ENCODE measurements at regions not wholly inside any gene's neighbourhood (a gene's known extent, or its start where the extent isn't known, plus 50 kb on each side); places are given as distances from the start of the nearest gene placed in this dataset.

DNA sequence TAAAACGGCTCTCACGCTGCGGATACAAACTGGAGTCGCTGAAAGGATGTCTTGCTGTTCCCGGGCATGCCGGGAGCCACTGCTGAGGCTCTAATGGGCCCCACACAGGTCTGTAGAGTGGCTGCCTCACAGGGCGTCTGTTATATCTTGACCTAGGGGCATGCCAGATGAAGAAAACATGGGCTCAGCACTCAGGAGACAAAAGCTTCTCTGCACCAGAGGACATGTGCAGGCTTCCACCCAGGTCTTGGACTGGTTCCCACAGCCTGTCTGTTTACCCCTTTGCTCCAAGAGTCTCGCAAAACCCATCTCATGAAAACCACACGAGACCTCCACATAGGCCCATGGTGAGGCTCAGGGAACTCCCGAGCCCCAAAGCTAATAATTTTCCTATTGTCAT is 134.2 kb downstream of the RPS29 start:
- TF ChIP-seq, protein P1, sequence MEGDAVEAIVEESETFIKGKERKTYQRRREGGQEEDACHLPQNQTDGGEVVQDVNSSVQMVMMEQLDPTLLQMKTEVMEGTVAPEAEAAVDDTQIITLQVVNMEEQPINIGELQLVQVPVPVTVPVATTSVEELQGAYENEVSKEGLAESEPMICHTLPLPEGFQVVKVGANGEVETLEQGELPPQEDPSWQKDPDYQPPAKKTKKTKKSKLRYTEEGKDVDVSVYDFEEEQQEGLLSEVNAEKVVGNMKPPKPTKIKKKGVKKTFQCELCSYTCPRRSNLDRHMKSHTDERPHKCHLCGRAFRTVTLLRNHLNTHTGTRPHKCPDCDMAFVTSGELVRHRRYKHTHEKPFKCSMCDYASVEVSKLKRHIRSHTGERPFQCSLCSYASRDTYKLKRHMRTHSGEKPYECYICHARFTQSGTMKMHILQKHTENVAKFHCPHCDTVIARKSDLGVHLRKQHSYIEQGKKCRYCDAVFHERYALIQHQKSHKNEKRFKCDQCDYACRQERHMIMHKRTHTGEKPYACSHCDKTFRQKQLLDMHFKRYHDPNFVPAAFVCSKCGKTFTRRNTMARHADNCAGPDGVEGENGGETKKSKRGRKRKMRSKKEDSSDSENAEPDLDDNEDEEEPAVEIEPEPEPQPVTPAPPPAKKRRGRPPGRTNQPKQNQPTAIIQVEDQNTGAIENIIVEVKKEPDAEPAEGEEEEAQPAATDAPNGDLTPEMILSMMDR (IDR thresholded peaks at IDR 0.05; ENCODE audit: low read depth, low read length) = no peak
- H3K4me3 ChIP-seq (ENCODE audit: low read depth, low read length) = no peak overlapping the region

DNA sequence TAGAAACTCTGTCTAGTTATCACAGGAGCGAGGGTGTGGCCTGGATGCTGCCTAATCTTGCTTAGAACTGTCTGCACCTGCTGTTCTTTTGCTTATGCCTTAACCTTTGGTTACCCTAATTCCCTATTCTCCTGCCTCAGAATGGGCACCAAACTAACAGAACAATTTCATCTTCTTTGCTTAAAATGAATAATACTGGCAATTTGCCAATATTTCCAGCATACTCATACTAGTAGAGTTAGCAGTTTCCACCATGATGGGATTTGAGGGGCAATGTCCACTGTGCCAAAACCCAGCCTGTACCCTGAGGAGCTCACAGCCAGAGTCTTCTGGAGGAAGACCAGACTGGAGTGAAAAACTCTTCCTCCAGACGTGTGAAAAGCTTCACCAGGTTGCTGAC is 136.4 kb downstream of the RPS29 start:
- TF ChIP-seq, protein P1 (IDR thresholded peaks at IDR 0.05; ENCODE audit: low read depth, low read length) = no peak
- H3K4me3 ChIP-seq (ENCODE audit: low read depth, low read length) = no peak overlapping the region

DNA sequence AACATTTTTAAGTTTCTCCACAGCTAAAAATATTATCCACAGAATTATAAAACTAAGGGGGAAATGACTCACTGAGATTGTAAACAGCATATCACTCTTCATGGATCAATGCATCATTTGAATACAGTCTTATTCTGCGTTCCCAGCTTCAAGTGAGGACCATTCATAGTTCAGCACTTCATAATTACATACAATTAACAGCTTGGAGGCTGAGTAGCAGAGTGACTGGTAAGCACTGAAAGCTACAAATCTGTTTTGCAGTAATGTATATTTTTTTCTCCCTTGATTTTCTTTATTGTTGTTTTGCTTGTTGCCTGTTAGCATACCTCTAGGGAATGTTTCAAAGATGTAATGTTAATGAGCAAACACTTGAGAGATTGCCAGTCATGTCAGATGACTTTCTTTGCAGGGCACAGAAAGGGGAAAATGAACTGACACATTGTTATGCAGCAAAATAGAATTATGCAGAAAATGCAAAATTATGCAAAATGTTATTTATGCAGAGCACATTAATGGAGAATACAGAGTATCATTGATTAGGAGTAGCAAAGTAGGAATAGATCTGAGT is 138.6 kb downstream of the RPS29 start:
- TF ChIP-seq, protein P1 (IDR thresholded peaks at IDR 0.05; ENCODE audit: low read depth, low read length) = no peak
- H3K4me3 ChIP-seq (ENCODE audit: low read depth, low read length) = no peak overlapping the region

DNA sequence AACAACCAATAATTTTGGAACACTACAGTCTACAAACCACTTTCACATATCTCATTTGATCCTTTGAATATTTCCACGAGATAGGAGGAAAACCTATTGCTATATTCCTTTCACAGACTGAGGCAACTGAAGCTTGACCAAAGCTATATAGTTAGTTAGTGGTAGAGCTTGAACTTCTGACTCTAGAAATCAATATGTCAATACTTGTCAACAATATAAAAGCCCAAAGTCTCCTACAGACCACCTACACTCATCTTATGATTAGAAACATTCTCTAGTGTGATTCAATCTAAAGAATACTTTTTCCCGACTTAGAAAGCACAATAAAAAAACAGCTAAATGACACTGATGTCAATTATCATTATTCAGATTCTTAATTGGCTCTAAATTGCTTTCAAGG is 139.4 kb downstream of the RPS29 start:
- no peak overlapping the region for H3K4me3 ChIP-seq (ENCODE audit: low read depth, low read length)
- TF ChIP-seq, protein P1 (IDR thresholded peaks at IDR 0.05; ENCODE audit: low read depth, low read length) = no peak

DNA sequence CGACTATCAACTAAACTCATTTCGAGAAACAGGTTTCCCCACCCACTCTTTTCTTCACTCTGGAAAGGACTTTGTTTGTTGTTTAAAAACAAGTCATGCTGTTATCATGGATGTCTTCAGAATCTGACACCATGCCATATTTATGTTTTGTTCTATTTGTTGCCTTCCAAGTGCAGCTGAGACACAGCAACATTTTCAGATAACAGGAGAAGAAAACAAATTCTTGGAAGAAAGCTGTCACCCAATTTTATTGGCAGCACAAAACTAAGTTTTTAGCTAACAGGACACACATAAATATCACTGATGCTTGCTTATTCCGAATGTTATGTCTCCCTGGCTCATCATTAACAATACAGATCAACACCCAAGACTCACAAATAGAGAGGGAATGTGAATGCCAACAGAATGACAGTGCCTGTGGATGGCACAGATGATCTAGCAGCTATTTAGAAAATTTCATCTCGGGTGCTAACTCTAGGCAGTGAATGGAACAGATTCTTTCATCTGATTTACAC is 147.9 kb downstream of the RPS29 start:
- TF ChIP-seq, protein P1 (IDR thresholded peaks at IDR 0.05; ENCODE audit: low read depth, low read length) = no peak
- H3K4me3 ChIP-seq (ENCODE audit: low read depth, low read length) = no peak overlapping the region

DNA sequence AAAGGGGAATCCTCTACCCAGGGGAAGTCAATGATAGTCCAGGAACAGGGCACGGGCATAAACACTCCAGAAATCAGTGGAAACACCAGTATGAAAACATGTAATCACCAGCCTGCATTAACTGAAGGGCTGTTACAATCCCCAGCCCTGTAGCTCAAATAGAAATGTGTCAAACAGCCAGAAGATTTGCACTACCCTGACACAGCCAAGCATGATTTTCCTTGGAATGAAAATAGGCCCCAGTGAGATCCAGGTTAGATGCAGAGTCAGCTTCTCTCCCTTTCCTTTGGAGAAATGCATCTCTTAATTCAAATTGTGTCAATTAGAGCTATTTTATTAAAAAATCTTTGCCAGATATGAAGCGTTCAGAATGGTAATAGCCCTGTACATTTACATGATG is 158.1 kb downstream of the RPS29 start:
- TF ChIP-seq, protein P1 (IDR thresholded peaks at IDR 0.05; ENCODE audit: low read depth, low read length) = no peak

DNA sequence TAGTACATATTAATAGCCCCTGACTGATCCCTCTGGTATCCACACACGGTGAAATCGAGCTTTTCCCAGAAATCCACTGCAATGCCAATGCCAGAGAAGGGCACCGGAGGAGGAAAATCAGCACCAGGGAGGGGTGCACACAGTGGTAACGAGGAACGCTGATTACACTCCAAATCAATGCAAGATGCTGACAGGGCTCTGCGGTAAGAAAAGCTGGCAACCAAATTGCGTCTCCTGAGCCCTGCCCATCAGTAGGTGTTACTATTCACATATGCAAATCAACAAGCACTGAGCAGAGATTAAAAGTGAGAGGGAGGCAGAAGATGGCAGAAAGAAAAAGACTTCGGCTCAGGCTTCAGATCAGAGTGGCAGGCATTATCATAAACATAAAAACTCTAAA is 159.1 kb downstream of the RPS29 start:
- H3K4me3 ChIP-seq (ENCODE audit: low read depth, low read length) = no peak overlapping the region
- TF ChIP-seq, protein P1 (IDR thresholded peaks at IDR 0.05; ENCODE audit: low read depth, low read length) = no peak

More for the DNA sequence above, 158.1 kb downstream of the RPS29 start:
- H3K4me3 ChIP-seq (ENCODE audit: low read depth, low read length) = no peak overlapping the region
